GM12873 (cell line): ENCODE measurements at regions not wholly inside any gene's neighbourhood (a gene's known extent, or its start where the extent isn't known, plus 50 kb on each side); places are given as distances from the start of the nearest gene placed in this dataset.

Experiments
- TF ChIP-seq, protein P1 (sequence below): IDR thresholded peaks from 2 replicates; pipeline ENCODE4 v1.5.1; 2012; ENCODE audit warnings: low read depth, mild to moderate bottlenecking, moderate library complexity, low read length, control low read depth; ENCODE audit not compliant: insufficient read depth; ENCODE audit errors: missing control alignments

DNA sequence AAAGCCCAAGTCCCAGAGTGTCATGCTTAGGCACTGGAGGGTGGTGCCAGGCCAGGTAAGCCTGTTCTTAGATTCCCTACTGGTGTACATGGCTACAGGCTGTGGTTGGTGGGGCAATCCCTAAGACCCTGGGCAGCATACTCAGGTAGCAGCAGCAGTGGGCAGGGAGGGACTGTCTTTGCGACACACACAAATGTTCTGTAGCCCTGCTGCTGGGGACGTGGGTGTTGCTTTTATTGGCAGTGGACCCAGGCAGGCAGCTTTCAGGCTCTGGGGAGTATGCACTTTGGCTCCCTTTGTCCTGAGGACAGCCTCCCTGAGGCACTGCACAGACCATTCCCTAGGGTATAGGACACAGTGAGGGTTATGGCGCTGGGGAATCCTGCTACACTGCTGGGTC, 137.1 kb upstream of the ADAMTS19 start:
- TF ChIP-seq, protein P1, sequence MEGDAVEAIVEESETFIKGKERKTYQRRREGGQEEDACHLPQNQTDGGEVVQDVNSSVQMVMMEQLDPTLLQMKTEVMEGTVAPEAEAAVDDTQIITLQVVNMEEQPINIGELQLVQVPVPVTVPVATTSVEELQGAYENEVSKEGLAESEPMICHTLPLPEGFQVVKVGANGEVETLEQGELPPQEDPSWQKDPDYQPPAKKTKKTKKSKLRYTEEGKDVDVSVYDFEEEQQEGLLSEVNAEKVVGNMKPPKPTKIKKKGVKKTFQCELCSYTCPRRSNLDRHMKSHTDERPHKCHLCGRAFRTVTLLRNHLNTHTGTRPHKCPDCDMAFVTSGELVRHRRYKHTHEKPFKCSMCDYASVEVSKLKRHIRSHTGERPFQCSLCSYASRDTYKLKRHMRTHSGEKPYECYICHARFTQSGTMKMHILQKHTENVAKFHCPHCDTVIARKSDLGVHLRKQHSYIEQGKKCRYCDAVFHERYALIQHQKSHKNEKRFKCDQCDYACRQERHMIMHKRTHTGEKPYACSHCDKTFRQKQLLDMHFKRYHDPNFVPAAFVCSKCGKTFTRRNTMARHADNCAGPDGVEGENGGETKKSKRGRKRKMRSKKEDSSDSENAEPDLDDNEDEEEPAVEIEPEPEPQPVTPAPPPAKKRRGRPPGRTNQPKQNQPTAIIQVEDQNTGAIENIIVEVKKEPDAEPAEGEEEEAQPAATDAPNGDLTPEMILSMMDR, result no peak

DNA sequence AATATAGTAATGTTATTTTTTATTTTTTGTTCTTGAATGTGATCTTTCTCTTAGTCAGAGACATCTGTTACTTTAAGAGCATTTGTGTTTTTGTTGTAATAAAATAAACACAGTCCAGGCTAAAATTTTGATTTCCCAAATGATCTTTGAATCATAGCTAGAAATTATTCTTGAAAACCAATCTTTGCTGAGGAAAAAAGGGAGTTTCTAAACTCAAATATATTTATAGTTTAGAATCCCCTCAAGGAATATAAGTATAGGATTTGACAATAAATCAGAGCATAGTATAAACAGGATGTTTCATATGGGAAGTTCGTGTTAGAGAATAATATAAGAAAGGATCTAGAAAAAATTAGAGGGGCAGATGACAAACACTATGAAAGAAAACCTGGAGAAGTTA, 118.8 kb upstream of the ADAMTS19 start:
- TF ChIP-seq, protein P1, result no peak

DNA sequence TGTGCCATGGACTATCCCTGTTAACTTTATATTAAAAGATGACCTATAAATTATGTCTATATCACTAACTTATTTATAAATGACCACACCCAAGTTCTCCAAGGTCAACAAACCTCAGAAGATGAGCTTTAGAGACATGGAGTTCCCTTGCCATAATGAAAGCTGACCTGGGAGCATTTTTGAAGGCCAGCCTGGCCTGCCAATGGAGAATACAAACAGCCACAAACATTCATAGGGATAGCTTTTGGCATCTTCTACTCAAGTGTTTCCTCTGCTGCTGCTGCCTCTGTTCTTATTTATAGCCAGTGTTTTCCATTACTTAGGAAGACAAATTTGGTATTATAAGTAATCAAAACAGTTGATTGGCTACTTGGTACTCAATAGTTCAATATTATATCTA, 117.3 kb upstream of the ADAMTS19 start:
- TF ChIP-seq, protein P1, result no peak

DNA sequence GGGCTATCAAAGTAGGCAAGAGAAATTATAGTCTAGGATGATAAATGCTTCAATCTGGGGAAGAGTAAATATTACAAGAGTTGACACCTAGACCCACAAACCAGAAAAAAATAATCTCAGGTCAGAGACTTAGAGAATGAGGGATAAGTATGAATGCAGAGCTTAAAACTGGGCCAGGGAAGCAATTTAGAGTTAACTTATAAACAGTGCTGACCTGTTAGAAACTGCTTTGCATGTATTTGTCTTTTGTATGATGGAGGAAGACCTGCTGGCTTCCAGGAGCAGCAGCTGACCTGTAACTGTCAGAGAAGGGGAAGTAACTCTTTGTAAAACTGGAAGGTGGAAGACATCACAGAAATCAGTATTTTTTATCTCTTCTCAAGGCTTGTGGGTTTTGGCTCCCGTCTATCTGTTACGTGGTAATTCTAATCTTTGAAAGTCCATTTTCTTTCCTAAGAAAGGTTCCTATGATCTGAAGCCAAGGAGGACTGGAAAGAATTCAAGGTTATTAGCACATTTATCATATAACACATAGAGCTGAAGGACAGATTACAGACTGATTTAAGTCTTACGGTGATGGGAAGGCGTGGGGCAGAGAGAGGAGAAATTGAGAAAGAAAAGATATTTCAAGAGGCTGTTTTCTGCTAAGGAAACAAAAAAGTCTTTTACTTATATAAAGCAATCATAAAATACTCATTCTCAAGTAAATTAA, 114.7 kb upstream of the ADAMTS19 start:
- TF ChIP-seq, protein P1, result no peak

DNA sequence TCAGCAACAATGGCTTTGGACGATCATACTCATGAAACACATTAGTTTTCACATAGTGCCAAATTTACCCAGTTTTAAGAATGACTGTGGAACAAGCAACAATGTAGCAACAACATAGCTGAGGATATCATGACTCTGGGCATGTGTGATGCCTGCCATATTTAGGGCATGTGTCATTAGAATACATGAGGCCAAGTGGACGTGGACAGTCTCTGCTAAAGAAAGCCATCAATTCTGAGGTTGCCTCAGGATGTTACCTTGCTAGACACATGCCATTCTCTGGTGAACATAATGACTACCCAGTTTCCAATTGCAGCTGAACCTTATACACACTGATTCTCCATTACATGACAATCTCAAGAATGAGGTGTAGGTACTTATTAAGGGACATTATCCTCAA, 103.3 kb upstream of the ADAMTS19 start:
- TF ChIP-seq, protein P1, result no peak

DNA sequence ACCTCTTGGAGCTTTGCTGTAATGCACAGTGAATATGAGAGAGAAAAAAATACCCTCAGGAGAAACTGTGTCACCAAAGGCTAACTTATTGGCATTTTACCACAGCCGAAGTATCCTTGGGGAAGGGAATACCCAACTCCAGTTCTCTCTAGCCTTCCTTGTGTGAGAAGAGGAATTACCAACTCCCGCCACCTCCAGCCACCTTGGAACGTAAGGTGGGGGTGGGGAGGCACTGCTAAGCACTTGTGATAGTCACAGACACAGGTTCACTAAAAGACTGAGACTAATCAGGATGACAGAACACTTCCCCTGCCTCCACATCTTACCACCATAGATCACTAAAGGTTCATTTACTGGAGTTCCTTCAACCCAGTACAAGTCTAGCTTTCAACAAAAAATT, 102.0 kb upstream of the ADAMTS19 start:
- TF ChIP-seq, protein P1, result no peak

DNA sequence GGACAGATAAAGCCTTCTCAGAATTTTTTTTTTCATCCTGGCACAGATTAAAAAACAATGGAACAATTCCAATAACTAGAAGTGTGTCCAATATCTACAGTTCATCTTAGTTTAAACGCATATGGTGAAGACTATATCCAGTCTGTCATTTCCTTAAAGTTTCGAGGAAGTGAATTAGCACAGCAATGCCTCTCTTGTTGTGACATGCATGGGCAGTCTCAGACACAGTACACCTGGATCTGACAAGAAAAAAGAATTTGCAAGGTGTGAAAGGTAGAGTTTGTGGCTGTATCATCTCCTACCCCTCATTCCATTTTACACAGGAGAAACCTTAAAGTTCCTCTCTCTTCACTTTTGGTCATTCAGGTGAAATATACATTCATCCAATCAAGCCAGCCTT, 100.6 kb upstream of the ADAMTS19 start:
- TF ChIP-seq, protein P1, result no peak
